ENCODE measurements at regions not wholly inside any gene's neighbourhood (a gene's known extent, or its start where the extent isn't known, plus 50 kb on each side); places are given as distances from the start of the nearest gene placed in this dataset.

DNA sequence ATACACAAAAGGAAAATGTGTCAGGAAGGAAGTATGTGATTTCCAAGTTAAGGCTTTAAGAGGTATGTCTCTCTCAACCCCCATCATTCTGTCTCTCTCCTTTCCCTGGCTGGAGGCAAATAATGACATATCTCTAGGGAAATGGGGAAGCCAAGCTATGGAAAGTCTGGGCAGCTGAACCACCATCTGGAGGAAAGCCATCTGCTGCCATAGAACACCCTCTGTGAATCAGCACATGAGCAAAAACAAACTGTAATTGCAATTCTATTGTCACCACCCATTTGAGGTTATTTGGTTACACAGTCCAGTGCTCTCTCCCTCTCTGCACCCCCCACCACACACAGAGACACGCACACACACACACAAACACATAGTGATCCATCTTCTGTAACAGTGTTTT lies 766.2 kb downstream of the FLRT2 start:
- TF ChIP-seq, protein P1, sequence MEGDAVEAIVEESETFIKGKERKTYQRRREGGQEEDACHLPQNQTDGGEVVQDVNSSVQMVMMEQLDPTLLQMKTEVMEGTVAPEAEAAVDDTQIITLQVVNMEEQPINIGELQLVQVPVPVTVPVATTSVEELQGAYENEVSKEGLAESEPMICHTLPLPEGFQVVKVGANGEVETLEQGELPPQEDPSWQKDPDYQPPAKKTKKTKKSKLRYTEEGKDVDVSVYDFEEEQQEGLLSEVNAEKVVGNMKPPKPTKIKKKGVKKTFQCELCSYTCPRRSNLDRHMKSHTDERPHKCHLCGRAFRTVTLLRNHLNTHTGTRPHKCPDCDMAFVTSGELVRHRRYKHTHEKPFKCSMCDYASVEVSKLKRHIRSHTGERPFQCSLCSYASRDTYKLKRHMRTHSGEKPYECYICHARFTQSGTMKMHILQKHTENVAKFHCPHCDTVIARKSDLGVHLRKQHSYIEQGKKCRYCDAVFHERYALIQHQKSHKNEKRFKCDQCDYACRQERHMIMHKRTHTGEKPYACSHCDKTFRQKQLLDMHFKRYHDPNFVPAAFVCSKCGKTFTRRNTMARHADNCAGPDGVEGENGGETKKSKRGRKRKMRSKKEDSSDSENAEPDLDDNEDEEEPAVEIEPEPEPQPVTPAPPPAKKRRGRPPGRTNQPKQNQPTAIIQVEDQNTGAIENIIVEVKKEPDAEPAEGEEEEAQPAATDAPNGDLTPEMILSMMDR (conservative IDR thresholded peaks at IDR 0.05; ENCODE audit: low read depth, low read length): no peak
- TF ChIP-seq EZH2 (IDR thresholded peaks at IDR 0.05; ENCODE audit: borderline replicate concordance, low read depth, low read length, poor library complexity, severe bottlenecking): no peak
